WERI-Rb-1 (cell line): ENCODE measurements at regions not wholly inside any gene's neighbourhood (a gene's known extent, or its start where the extent isn't known, plus 50 kb on each side); places are given as distances from the start of the nearest gene placed in this dataset.

ENCODE experiments used
- DNase-seq: peaks from one replicate; pipeline ENCODE4 v3.0.0-alpha.2; 2020
- H3K27ac ChIP-seq: fragments of 250-450 bp; sonication (Bioruptor Pico); 2 replicates; pipeline ENCODE4 v1.5.1; 2020; ENCODE audit warnings: mild to moderate bottlenecking, moderate library complexity
- H3K27me3 ChIP-seq: fragments of 250-450 bp; sonication (Bioruptor Pico); 2 replicates; pipeline ENCODE4 v1.5.1; 2021; ENCODE audit warnings: mild to moderate bottlenecking, low read depth, moderate library complexity; ENCODE audit not compliant: insufficient read depth, severe bottlenecking
- H3K36me3 ChIP-seq: fragments of 250-450 bp; sonication (Bioruptor Pico); 2 replicates; pipeline ENCODE4 v1.5.1; 2020; ENCODE audit warnings: mild to moderate bottlenecking, moderate library complexity
- H3K4me3 ChIP-seq: 2 replicates; pipeline ENCODE4 v1.5.1; 2011; ENCODE audit warnings: low read depth, mild to moderate bottlenecking, control low read depth, low read length
- H3K9me3 ChIP-seq: fragments of 250-450 bp; sonication (Bioruptor Pico); 2 replicates; pipeline ENCODE4 v1.5.1; 2021; ENCODE audit warnings: mild to moderate bottlenecking, moderate library complexity; ENCODE audit not compliant: severe bottlenecking
- TF ChIP-seq, protein P1 (sequence below): IDR thresholded peaks from 2 replicates; pipeline ENCODE4 v1.5.1; 2011; ENCODE audit warnings: low read depth, mild to moderate bottlenecking, control low read depth, inconsistent platforms, low read length

DNA sequence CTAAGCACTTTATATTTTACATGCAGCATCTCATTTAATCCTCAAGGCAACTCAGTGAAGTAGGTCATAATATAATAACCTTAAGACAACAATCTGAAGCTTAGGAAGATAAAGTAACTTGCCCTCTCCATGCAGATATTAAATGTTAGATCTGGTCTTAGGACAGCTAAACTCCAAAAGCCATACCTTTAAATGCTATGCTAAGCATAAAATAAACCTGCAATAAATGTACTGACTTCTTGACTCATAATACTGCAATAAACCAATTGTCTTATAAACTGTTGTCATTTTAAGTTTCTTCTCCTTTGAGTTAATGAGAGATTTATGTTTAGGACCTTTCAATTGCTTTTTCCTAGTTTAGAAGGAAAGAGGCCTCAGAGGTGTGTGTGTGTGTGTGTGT lies 102.2 kb upstream of the MIER3 start:
- no peak for DNase-seq
- Histone ChIP-seq H3K27me3 (no peaks in the 10 kb centered on the region), H3K4me3 (no peak overlapping the region), H3K27ac (no peak overlapping the region), H3K9me3 (no peaks in the 10 kb centered on the region), H3K36me3 (no peaks in the 10 kb centered on the region)
- TF ChIP-seq, protein P1, sequence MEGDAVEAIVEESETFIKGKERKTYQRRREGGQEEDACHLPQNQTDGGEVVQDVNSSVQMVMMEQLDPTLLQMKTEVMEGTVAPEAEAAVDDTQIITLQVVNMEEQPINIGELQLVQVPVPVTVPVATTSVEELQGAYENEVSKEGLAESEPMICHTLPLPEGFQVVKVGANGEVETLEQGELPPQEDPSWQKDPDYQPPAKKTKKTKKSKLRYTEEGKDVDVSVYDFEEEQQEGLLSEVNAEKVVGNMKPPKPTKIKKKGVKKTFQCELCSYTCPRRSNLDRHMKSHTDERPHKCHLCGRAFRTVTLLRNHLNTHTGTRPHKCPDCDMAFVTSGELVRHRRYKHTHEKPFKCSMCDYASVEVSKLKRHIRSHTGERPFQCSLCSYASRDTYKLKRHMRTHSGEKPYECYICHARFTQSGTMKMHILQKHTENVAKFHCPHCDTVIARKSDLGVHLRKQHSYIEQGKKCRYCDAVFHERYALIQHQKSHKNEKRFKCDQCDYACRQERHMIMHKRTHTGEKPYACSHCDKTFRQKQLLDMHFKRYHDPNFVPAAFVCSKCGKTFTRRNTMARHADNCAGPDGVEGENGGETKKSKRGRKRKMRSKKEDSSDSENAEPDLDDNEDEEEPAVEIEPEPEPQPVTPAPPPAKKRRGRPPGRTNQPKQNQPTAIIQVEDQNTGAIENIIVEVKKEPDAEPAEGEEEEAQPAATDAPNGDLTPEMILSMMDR, result no peak

DNA sequence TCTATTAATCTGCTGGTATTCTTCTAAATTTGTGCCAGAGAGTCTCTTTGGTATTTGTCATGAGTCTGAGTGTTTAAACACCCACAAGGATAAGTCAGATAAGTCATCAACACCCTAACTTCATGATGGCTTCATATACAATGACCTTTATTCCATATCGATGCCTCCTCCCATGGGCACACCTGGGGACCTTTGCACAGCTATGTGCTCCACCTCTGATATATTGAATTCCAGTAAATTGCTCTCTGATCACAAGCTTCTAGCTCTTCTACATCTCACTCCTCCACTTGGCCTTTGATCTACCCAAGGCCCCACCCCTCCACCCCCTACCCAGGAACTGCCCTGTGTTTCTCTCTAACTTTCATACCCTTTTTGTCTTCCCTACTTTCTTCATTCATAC lies 102.7 kb upstream of the MIER3 start:
- H3K4me3 ChIP-seq, result no peak overlapping the region
- no peak for DNase-seq
- TF ChIP-seq, protein P1, result no peak
- H3K9me3 ChIP-seq, result no peaks in the 10 kb centered on the region
- H3K36me3 ChIP-seq, result no peaks in the 10 kb centered on the region
- H3K27ac ChIP-seq, result no peak overlapping the region
- H3K27me3 ChIP-seq, result no peaks in the 10 kb centered on the region

DNA sequence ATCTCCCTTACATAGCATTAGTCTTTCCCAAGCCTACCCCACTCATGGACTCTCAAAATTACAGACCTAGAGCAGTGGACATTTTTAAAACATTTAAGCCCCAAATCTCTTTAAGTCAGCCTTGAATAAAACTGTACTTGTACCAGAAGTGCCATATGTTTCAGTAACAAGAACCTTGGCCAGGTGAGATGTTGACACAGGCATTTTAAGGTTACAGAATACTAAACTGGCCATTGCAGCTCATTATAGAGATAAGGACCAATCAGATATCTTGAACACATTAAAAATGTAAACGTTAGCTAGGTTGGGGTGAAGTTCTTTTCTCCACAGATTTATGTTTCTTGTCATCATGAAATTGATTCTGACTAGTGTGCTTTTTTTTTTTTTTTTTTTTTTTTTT lies 103.8 kb upstream of the MIER3 start:
- Histone ChIP-seq H3K36me3 (no peaks in the 10 kb centered on the region), H3K27me3 (no peaks in the 10 kb centered on the region), H3K27ac (no peak overlapping the region), H3K9me3 (no peaks in the 10 kb centered on the region), H3K4me3 (no peak overlapping the region)
- no peak for DNase-seq
- TF ChIP-seq, protein P1, result no peak

DNA sequence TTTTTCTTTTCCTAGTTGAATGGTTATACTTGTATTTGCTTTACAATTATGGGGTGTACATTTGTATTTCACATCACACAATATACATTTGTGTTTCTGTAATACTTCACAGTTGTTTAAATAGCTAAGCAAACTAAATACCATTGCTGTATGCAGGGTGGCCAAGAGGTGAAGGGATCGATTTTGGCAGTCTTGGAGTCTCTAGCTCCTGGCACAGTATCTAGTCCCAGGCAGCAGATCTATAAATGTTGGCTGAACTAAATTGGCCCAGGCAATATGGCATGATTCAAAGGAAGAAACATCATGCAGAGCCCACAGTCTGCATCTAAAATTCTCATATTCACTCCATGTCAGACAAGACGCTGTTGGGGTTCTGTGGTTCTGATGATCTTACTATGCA lies 110.1 kb upstream of the GPBP1 start:
- H3K36me3 ChIP-seq, result no peaks in the 10 kb centered on the region
- TF ChIP-seq, protein P1, result no peak
- no peaks in the 10 kb centered on the region for H3K9me3 ChIP-seq
- DNase-seq, result no peak
- no peaks in the 10 kb centered on the region for H3K27me3 ChIP-seq
- H3K4me3 ChIP-seq, result no peak overlapping the region
- H3K27ac ChIP-seq, result no peak overlapping the region

DNA sequence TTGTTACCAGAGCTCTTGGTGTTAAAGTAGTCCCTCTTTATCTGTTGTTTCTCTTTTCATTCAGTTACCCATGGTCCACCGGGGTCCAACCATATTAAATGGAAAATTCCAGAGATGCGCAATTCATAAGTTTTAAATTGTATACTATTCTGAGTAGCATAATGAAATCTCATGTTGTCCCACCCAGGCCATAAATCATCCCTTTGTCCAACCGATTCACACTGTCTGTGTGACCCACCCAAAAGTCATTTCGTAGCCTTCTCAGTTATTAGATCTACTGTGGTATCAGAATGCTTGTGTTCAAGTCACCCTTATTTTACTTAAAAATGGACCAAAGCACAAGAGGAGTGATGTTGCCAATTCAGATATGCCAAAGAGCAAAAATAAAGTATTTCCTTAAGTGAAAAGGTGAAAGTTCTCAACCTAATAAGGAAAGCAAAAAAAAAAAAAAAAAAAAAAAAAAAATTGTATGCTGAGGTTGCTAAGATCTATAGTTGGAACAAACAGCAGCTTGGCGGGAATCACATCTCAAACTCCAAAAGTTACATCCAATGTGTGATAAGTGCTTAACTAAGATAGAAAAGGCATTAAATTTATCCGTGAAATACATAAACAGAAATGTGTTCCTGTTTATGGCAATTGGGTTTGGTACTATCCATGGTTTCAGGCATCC lies 106.8 kb upstream of the GPBP1 start:
- Histone ChIP-seq H3K27me3 (no peaks in the 10 kb centered on the region), H3K4me3 (no peak overlapping the region), H3K9me3 (no peaks in the 10 kb centered on the region), H3K27ac (no peak overlapping the region), H3K36me3 (no peaks in the 10 kb centered on the region)
- TF ChIP-seq, protein P1, result no peak
- no peak for DNase-seq

DNA sequence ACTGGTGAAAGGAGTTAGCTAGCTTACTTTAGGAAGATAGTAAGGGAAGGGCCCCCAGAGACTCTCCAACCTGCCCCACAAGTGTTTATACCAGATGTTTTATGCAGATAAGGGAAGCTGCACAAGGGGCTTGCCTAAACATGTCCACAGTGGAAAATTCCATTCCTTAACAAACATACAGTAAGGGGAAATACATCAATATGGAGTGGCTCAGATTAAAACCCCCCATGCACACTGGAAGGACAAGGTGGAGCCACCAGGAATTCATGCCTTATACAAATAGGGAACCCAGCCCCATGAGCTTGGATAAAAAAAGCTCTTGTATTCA lies 106.3 kb upstream of the GPBP1 start:
- H3K36me3 ChIP-seq, result no peaks in the 10 kb centered on the region
- H3K27ac ChIP-seq, result no peak overlapping the region
- no peaks in the 10 kb centered on the region for H3K9me3 ChIP-seq
- H3K4me3 ChIP-seq, result no peak overlapping the region
- no peaks in the 10 kb centered on the region for H3K27me3 ChIP-seq
- no peak for DNase-seq
- TF ChIP-seq, protein P1, result no peak
